Right ventricle myocardium superior (tissue), 1 donor: ENCODE measurements at regions not wholly inside any gene's neighbourhood (a gene's known extent, or its start where the extent isn't known, plus 50 kb on each side); places are given as distances from the start of the nearest gene placed in this dataset.
"Not testable (repeated sequence)": the region's sequence is repeated elsewhere in the genome, so short reads cannot be mapped to it uniquely, and the experiment has no call there.

Experiments
- ATAC-seq: fragments of 200-7000 bp; cut with Tn5 transposase; one replicate; pipeline ENCODE4 v1.9.1; 2020; ENCODE audit warnings: mild to moderate bottlenecking; ENCODE audit not compliant: poor library complexity
- DNase-seq: peaks from one replicate; pipeline ENCODE4 v3.0.0-alpha.2; 2020
- intact Hi-C: fragments of 100-400 bp; cut with DNase I; formaldehyde crosslinking; loops from one replicate; pipeline ENCODE4 v1.11.2; 2022
- donor health status: DM: no; HTN: yes; CAD: no; lungs with severe emphysema.

DNA sequence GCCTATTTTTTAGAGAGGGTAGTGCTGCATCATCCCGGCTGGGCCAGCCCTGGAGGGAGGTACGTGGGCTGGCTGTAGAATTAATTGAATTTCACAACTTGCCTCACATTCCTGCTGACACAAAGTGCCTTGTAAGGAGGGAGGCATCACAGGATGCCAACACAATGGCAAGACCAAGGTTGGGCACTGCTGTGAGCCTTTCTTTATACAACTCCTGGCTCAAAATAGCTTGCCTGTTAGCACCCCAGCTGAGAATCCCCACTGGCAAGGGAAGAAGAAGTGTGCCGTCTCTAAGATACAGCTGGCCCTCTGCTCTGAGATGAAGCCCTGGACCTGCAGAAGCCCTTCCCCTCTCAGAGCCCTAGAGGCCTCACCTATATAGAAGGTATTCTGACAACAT, 873.9 kb downstream of the GRID1 start:
- DNase-seq, result no peak
- intact Hi-C loops, result no loop called here
- ATAC-seq, result no peak

DNA sequence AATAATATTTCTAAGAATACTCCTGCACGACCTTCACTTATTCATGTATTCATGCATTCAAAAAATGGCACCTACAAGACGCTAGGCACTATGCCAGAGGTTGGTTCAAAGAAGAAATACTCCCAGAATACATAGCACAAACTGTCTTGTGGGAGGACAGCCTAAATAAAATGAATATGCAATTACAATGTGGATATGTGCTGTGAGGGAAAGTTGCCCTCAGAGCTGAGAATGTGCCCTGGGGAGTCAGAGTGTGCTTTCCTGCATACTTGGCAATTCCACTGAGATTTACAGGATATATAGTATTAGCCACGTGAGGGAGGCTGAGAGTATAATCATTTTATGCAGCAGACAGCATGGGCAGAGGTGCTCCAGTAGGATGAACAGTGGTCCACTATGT, 872.9 kb downstream of the GRID1 start:
- intact Hi-C loops, result no loop called here
- ATAC-seq, result no peak

DNA sequence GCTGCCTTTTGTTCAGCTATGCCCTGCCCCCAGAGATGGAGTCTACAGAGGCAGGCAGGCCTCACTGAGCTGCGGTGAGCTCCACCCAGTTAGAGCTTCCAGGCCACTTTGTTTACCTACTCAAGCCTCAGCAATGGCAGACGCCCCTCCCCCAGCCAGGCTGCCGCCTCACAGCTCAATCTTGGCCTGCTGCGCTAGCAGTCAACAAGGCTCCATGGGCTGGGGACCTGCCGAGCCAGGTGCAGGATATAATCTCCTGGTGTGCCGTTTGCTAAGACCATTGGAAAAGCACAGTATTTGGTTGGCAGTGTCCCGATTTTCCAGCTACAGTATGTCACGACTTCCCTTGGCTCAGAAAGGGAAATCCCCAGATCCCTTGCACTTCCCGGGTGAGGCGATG, 862.0 kb downstream of the GRID1 start:
- intact Hi-C loops, result loop anchor here (10.0 kb wide), 1 partner anchor 280 kb away; no protein-coding TSS in a partner anchor
- not testable (repeated sequence) for DNase-seq

More for the DNA sequence above, 872.9 kb downstream of the GRID1 start:
- no peak for DNase-seq

DNA sequence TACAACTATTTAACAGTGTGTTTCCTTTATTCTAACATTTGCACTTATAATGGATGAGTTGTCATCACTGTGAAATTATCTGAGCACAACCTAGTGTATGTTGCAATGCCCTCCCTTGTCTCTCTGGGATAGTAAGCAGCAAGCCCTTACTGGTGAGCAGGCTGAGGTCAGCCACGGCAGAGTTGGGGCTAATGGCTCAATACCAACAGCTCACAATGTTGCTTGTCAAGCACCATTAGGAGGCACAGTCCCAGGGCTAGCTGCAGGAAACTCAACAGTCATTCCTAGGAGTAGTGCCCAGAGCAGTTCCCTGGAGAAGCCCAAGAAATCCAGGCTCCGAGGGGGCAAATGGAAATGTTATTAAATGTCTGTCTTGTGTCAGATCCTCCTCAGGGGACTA, 858.4 kb downstream of the GRID1 start:
- ATAC-seq, result no peak
- intact Hi-C loops, result loop anchor here (10.0 kb wide), 1 partner anchor 283 kb away; no protein-coding TSS in a partner anchor

More for the DNA sequence above, 862.0 kb downstream of the GRID1 start:
- ATAC-seq, result not testable (repeated sequence)

DNA sequence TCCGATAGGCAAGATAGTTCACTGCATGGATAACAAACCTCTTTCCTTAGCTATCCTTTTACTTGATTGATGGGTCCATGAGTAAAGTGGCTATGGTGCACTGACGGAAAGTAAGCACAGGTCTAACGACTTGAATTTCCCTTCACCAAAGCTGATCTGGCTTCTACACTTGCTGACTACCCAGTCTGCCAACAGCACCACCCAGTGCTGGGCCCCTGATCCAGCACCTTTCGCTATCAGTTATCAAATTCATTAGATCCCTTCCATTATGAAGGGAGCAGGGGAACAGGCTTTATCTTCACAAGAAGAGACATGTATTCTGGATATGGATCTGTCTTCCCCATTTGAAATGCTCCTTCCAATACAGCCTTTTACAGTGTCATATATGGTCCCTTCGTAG, 855.9 kb downstream of the GRID1 start:
- DNase-seq (no peak), ATAC-seq (no peak)
- intact Hi-C loops, result no loop called here

More for the DNA sequence above, 858.4 kb downstream of the GRID1 start:
- no peak for DNase-seq

DNA sequence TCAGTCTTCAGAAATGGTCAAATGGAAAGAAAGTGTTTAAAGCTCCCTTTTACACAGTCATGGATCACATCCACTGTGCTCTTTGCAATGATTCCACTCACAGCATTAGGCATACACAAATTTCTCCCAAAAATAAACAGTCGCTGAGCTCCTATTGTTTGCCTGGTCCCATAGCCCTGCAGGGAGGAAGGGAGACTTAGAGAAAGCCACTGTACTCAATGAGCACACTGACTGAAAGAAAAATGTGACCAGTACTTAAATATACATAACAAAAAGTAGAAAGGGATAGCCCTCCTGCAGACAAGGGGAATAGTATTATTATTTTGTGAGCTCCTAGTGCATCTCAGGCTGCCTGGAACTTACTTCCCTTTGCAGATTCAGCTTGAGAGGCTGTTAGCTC, 853.2 kb downstream of the GRID1 start:
- no peak for ATAC-seq
- intact Hi-C loops, result no loop called here
- no peak for DNase-seq

DNA sequence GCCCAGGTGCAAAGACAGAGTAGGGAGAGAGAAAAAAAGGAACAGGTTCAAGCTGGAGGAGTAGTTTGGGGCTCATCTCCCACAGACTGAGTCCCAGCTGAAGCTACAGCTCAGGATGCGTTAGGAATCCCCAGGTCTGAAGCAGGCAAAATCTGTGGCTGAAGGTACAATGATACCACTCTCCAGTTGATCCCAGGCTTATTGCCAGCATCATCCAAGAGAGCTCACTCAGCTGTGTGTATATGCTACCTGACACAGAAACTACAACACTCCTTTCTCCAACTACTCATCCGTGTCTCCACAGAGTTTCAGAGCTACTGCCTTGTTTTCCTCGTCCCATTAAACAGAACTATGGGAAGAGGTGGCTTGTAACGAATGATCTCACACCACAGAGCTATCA, 851.3 kb downstream of the GRID1 start:
- ATAC-seq, result no peak
- intact Hi-C loops, result no loop called here

DNA sequence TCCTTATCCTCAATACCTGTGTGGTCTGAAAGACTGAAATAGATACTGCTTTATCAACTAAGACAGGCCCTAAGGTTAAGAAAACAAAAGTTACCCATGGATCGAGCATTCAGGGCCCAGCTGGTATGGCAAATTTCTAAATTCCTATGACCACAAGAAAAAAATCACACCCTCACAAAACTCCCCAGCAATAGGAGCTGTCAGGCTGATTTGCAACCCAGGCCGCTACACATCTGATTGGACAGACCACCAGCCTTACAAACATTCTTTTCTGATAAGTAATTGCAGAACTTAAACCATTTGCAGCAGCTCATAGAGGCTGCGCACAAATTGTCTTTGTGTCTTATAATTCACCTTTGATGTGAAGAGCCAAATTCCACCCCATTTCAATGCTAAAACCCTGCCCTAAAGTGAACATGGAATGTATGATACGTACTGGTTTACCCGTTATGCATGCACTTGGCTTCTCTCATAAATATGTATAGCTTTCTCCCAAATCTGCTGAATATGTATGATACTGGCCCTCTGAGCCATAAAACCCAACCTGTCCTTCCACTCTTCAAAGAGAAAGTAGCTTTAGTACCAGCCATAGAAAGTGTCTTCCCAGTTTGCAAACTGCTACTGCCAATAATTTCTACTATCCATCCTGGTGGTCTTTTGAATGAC, 842.5 kb downstream of the GRID1 start:
- no peak for DNase-seq
- no peak for ATAC-seq
- intact Hi-C loops, result no loop called here

More for the DNA sequence above, 851.3 kb downstream of the GRID1 start:
- no peak for DNase-seq

DNA sequence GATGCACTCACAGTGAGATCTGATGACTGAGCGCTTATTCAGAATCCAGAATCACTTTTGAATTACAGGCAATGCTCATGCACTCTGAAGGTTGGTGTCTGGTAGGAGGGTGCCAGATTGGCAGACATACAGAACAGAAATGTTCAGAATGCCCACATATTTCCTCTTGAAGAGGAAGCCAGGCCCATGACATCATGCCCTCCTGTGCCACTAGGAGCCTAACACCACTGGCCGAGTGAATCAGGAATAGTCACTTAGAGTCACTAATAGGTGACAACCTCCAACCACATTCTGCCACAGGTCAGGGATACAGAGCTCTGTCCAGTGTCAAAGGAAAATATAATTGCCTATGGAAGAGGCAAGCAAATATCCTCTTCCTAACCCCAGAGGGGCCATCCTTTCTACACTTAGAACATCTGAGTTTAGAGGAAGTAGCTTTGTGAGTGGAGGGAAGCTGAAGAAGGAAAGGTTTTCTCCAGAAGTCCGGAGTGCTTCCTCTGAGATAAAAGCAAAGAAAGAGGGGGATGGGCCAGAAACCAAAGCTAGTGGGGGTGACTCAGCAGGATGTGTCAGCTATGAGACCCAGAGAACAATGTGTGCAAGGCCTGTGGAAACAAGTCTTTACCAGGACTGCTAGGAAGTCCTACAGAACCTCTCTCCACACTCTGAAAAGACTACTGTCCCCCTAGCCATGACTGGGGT, 838.8 kb downstream of the GRID1 start:
- intact Hi-C loops, result no loop called here
- ATAC-seq (no peak), DNase-seq (no peak)

DNA sequence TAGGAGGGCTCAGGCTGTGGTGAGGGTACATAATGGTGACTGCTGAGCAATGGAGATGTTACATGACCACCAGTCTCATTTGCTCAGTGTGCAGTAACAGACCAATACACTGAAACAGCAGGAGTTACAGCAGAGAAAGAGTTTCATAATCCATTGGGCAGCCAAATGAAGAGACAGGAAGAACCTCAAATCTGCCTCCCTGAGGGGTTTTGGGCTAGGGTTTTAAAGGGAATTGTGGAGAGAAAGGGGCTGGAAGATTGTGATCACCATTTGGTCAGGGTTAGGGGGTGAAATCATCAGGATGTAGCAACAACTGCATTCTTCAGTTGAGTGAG, 838.3 kb downstream of the GRID1 start:
- ATAC-seq, result no peak
- intact Hi-C loops, result no loop called here
- DNase-seq, result no peak

DNA sequence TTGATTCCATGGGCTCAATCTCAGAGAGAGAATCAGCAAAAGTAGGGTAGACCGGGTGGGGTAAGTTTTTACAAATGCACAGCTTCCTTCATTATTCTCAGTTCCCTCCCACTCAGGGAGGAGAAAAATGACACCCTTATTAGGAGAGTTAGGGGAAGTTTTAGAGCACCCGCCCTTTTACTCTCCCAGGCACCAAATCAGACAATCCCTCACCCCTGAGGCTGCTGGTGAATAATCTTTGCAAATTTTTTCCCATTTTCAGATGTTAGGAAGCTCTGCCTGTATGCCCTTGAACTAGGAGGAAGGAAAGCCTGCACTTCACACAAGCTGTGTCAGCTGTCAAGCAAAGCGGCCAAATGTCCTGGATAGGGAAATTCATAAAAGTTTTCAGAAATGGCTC, 834.9 kb downstream of the GRID1 start:
- intact Hi-C loops, result no loop called here
- ATAC-seq (no peak), DNase-seq (no peak)

DNA sequence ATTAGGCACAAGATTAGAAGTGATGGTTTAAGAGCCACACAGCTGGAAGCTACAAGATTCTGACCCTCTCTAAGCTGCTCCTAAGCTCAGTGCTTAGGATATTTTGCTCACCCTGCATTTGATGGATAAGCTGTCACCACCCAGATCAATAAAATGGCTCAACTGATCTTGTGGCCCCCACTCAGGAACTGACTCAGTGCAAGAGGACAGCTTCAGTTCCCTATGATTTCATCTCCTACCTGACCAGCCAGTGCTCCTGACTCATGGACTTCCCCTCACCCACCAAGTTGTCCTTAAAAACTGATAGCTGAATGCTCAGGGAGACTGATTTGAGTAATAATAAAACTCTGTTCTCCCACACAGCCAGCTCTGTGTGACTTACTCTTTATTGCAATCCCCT, 833.8 kb downstream of the GRID1 start:
- no peak for DNase-seq

DNA sequence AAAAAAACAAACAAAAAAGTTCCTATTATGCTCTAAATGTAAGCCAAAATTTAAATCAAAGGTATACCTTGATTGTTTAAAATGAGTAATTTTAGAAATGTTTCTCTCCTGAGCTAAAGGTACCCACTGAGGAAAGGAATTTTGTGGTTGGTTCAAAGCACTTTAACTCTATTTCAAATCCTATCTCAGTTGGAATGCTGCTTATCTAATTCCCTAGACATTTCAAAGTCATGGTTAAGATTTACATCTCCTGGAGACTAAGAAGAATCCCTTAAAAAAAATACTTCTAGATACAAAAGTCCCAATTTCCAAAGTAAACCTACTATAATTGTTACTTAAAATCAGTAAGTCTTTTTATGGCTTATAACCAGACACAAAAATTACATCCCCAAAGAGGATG, 830.7 kb downstream of the GRID1 start:
- ATAC-seq (no peak), DNase-seq (no peak)
- intact Hi-C loops, result no loop called here

More for the DNA sequence above, 833.8 kb downstream of the GRID1 start:
- no peak for ATAC-seq
- intact Hi-C loops, result no loop called here

DNA sequence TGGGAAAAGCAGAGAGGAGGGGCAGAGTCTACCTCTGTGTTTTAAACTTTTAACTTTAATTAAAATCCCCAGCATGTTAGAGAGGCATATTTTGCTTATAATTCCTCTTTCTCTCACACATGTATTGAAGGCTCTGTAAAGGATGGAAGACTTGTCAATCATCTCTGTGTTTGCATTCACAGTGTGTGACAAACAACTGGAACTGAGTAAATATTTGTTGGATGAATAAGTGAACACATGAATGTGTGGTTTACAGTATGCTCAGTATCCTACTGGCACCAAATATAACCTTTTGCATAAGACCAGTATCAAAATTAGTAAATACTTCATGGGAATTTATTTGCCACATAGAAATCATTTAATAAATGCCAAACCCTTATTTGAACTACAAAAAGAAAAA, 829.0 kb downstream of the GRID1 start:
- intact Hi-C loops, result no loop called here
- ATAC-seq (no peak), DNase-seq (no peak)

DNA sequence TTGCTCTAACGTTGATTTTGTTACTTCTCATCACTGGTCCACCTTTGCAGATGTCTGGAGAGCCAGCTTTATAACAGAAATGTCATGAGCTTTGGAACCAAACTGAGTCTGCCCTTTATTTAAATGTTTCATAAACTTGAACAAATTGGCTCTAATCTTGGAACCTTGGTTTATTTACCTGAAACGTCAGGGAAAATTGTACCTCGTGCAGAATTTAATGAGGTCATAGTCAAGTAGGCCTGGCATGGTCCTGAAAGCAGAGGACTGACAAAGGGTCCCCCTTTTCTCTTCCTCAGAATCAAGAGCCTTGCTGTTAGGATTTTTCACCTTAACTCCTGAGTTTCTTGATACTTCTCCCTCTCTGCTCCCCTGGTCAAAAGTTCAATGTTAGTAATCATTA, 828.0 kb downstream of the GRID1 start:
- DNase-seq (no peak), ATAC-seq (no peak)
- intact Hi-C loops, result no loop called here

DNA sequence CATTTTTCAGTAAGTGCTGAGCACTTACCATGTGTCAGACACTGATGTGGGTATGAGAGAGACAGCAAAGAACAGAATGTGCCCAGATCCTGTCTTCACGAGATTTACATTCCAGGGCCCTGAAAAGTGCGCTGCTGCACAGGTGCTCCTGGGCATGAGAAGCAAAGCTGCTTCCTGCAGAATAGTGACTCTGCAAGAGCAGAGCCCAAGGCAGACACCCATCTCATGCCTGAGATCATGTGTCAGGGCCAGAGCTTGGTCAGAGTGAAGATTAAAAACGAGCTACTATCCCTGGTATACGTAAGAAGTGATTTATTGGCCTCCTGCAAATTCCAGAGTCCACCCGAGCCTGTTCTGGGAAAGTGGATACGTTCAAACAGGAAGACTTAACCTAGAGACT, 824.4 kb downstream of the GRID1 start:
- no peak for ATAC-seq

DNA sequence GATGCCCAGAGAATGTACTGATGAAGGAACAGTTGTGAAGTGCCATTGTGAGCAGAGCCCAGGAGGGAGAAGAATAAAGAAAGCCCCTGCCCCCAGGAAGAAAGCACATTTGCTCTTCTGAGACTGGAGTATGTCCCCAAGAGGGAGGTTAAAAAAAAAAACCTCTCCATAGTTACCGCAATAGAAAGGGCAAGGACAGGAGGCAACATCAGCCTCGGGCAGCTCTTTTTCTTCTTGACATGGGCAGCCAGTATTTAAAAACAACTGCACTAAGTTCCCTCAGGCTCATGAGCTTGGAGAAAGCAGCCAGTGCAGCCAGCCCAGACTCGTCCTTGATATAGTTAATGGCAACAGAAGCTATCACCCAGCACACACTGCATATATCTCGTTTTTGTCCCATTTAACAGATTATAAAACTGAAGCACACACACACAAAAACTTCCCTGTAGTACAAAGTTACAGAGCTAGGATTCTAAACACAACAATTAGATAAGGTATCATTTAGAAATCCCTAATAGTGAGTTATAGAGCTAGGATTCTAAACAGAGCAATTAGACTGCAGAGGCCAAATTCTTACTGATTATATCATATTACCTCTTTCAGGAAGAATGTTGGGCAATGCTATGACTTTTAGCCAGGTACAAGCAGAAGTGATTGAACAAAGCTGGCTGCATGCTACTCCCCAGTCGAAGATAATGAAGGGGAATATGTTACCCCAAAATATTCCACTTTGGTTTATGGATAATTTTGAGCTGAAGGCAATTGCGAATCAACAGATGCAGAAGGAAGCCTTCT, 823.5 kb downstream of the GRID1 start:
- intact Hi-C loops, result no loop called here
- ATAC-seq (no peak), DNase-seq (no peak)

More for the DNA sequence above, 824.4 kb downstream of the GRID1 start:
- no peak for DNase-seq
- intact Hi-C loops, result no loop called here

DNA sequence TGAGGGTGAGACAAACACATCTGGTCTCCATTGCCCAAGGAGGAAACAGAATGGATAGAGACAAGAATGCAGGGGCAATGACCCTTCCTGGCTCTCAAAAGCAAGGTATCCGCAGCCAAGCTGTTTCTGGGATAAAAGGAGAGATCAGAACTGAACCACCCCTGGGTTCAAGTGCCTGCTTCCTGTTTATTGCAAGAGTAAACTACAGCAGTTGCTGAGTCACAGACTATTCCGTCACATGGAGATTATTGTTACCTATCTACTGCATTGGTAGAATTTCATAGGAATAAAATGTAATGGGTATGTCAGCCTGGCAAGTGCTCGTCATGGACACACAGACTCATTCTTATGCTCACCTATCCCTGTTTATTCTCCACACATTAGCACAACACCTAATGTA, 821.6 kb downstream of the GRID1 start:
- intact Hi-C loops, result loop anchor here (5.0 kb wide), 1 partner anchor 832 kb away; no protein-coding TSS in a partner anchor
- DNase-seq (no peak), ATAC-seq (no peak)

DNA sequence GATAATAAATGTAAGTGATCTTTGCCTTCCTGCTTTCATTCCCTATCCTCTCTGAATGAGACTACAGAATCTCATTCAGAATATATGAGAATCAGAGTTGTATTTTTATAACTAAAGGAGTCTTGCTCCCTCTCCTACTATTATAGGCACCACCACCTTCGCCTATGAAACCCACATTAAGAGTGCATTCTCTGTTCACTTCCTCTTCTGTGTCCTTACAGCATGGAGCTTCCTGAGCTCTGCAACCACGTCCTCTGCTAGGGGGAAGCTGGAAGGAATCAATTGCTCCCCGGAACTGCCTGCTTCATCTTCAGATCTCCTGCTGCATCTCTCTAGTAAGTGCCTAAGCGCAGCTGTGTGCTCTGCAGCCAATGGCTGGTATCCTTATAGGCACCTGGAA, 820.7 kb downstream of the GRID1 start:
- intact Hi-C loops, result loop anchor here (5.0 kb wide), 1 partner anchor 831 kb away; no protein-coding TSS in a partner anchor
- ATAC-seq (no peak), DNase-seq (no peak)
